HL-60 (cell line): ENCODE measurements at regions not wholly inside any gene's neighbourhood (a gene's known extent, or its start where the extent isn't known, plus 50 kb on each side); places are given as distances from the start of the nearest gene placed in this dataset.

ENCODE experiments used
- DNase-seq, 2 experiments: peaks; one replicate each; pipeline ENCODE4 v3.0.0-alpha.2; 2010 to 2020; ENCODE audit warnings: low read depth in 1 of 2, low spot score in 1 of 2
- H3K27ac ChIP-seq: fragments of 250-450 bp; sonication (Bioruptor Pico); replicated peaks from 2 replicates; pipeline ENCODE4 v1.5.1; 2020; ENCODE audit warnings: mild to moderate bottlenecking, moderate library complexity
- H3K27me3 ChIP-seq: fragments of 250-450 bp; sonication (Bioruptor Pico); 2 replicates; pipeline ENCODE4 v1.5.1; 2021; ENCODE audit warnings: mild to moderate bottlenecking, moderate library complexity; ENCODE audit not compliant: insufficient read depth, poor library complexity, severe bottlenecking
- H3K4me3 ChIP-seq: replicated peaks from 2 replicates; pipeline ENCODE4 v1.5.1; 2011; ENCODE audit warnings: mild to moderate bottlenecking, control low read depth, low read length; ENCODE audit not compliant: insufficient read depth
- CTCF ChIP-seq: IDR thresholded peaks from one replicate; pipeline ENCODE4 v1.5.1; 2011; ENCODE audit warnings: low read length, control low read depth, inconsistent platforms; ENCODE audit not compliant: insufficient read depth
- GABPA ChIP-seq: IDR thresholded peaks from 2 replicates; pipeline ENCODE4 v1.6.1; 2012; ENCODE audit warnings: low read depth
- POLR2AphosphoS5 ChIP-seq: IDR thresholded peaks from 2 replicates; pipeline ENCODE4 v1.6.1; 2012; ENCODE audit warnings: low read depth
- REST ChIP-seq: IDR thresholded peaks from 2 replicates; pipeline ENCODE4 v1.6.1; 2012; ENCODE audit warnings: low read depth; ENCODE audit not compliant: insufficient replicate concordance
- SPI1 ChIP-seq: IDR thresholded peaks from 2 replicates; pipeline ENCODE4 v1.6.1; 2012; ENCODE audit warnings: low read depth, mild to moderate bottlenecking, borderline replicate concordance

- no peak for DNase-seq
- Histone ChIP-seq H3K27me3 (no peaks in the 10 kb centered on the region), H3K27ac (no peak overlapping the region), H3K4me3 (no peak overlapping the region)
- TF ChIP-seq CTCF: no peak
- no peak for TF ChIP-seq POLR2AphosphoS5
- no peak for TF ChIP-seq REST
- no peak for TF ChIP-seq SPI1
- no peak for TF ChIP-seq GABPA
Measured at GRCh38 chr15:81981908-81982307, 63.9 kb downstream of the MEX3B start.

GRCh38 chr15:81977464-81977863 is 68.4 kb downstream of the MEX3B start:
- TF ChIP-seq POLR2AphosphoS5: no peak
- TF ChIP-seq GABPA: no peak
- TF ChIP-seq CTCF: no peak
- TF ChIP-seq SPI1: no peak
- DNase-seq: no peak
- no peak overlapping the region for H3K27ac ChIP-seq
- no peaks in the 10 kb centered on the region for H3K27me3 ChIP-seq
- no peak overlapping the region for H3K4me3 ChIP-seq

- no peak for TF ChIP-seq GABPA
- no peak for TF ChIP-seq SPI1
- TF ChIP-seq CTCF: no peak
- TF ChIP-seq POLR2AphosphoS5: no peak
- TF ChIP-seq REST: no peak
- H3K27ac ChIP-seq: no peak overlapping the region
- H3K27me3 ChIP-seq: no peaks in the 10 kb centered on the region
- no peak overlapping the region for H3K4me3 ChIP-seq
- DNase-seq: no peak
Measured at GRCh38 chr15:81968691-81969090, 77.1 kb downstream of the MEX3B start.

GRCh38 chr15:81966631-81967030 is 79.2 kb downstream of the MEX3B start:
- H3K27ac ChIP-seq: no peak overlapping the region
- H3K27me3 ChIP-seq: no peaks in the 10 kb centered on the region
- TF ChIP-seq REST: no peak
- TF ChIP-seq POLR2AphosphoS5: no peak
- TF ChIP-seq SPI1: no peak
- TF ChIP-seq GABPA: no peak
- no peak for TF ChIP-seq CTCF
- no peak for DNase-seq
- H3K4me3 ChIP-seq: no peak overlapping the region
